T-cell (primary cell): ENCODE measurements at regions not wholly inside any gene's neighbourhood (a gene's known extent, or its start where the extent isn't known, plus 50 kb on each side); places are given as distances from the start of the nearest gene placed in this dataset.

Experiments
- ATAC-seq, 4 experiments: fragments of 200-7000 bp in 3 of 4; fragments of 150-1000 bp in 1 of 4; cut with Tn5 transposase; replicated peaks in 1 of 4; 1 replicate in 3 of 4; 2 replicates in 1 of 4; pipeline ENCODE4 v1.10.0; 2021; ENCODE audit warnings: moderate library complexity in 3 of 4, mild to moderate bottlenecking in 2 of 4, moderate number of reproducible peaks in 1 of 4
- CTCF ChIA-PET, 2 donors: fragments of 300-600 bp; sonication (Branson Sonifier 250); formaldehyde crosslinking; loops; one replicate each; lab custom pipeline; 2022; ENCODE audit warnings: antibody characterized with exemption in 2 of 2; lab: Charles Lee
- POLR2A ChIA-PET, 2 donors: fragments of 300-600 bp; sonication (Branson Sonifier 250); formaldehyde crosslinking; loops; one replicate each; lab custom pipeline; 2022; ENCODE audit warnings: antibody characterized with exemption in 2 of 2; lab: Charles Lee
- DNase-seq, 35 experiments: peaks; one replicate each; pipeline versions ENCODE4 v3.0.0 to v3.0.0-alpha.2; 2013 to 2023
- H3K27ac ChIP-seq: one replicate; pipeline ENCODE4 v1.5.1; 2013; ENCODE audit warnings: low read length
- H3K27me3 ChIP-seq, 2 experiments: replicated peaks in 1 of 2; 1 replicate in 1 of 2; 2 replicates in 1 of 2; pipeline versions ENCODE4 v1.6.1 to v1.7.0; 2013; ENCODE audit warnings: low read length in 1 of 2, mixed read lengths in 1 of 2; ENCODE audit not compliant: control insufficient read depth in 2 of 2, insufficient read depth in 2 of 2; ENCODE audit errors: extremely low read depth in 1 of 2
- H3K36me3 ChIP-seq, 2 donors: 1 replicate in 1 of 2; 2 replicates in 1 of 2; pipeline versions ENCODE4 v1.6.1 to v1.7.0; 2013; ENCODE audit warnings: low read length in 1 of 2; ENCODE audit not compliant: control insufficient read depth in 2 of 2, insufficient read depth in 1 of 2; ENCODE audit errors: extremely low read depth in 1 of 2
- H3K4me1 ChIP-seq, 2 experiments: 1 replicate in 1 of 2; 2 replicates in 1 of 2; pipeline versions ENCODE4 v1.6.1 to v1.7.0; 2013; ENCODE audit warnings: low read length in 2 of 2, mixed read lengths in 1 of 2; ENCODE audit not compliant: insufficient read depth in 2 of 2, control insufficient read depth in 1 of 2; ENCODE audit errors: extremely low read depth in 1 of 2
- H3K4me3 ChIP-seq, 2 donors: 1 replicate in 1 of 2; 2 replicates in 1 of 2; pipeline versions ENCODE4 v1.5.1 to v1.7.0; 2013; ENCODE audit warnings: mild to moderate bottlenecking in 2 of 2, low read length in 1 of 2, moderate library complexity in 1 of 2; ENCODE audit not compliant: control insufficient read depth in 1 of 2; ENCODE audit errors: extremely low read depth in 1 of 2
- H3K9me3 ChIP-seq: 2 replicates; pipeline ENCODE4 v1.7.0; 2013
- H3K27ac Mint-ChIP-seq, 2 donors: one replicate each; pipeline ENCODE4 v1.8.0; 2020 to 2021; ENCODE audit warnings: mild to moderate bottlenecking in 2 of 2, mixed read lengths in 2 of 2
- H3K27me3 Mint-ChIP-seq, 2 donors: one replicate each; pipeline ENCODE4 v1.8.0; 2021 to 2022; ENCODE audit warnings: mixed read lengths in 2 of 2
- H3K36me3 Mint-ChIP-seq: one replicate; pipeline ENCODE4 v1.8.0; 2021; ENCODE audit warnings: mixed read lengths
- H3K4me1 Mint-ChIP-seq, 3 donors: one replicate each; pipeline ENCODE4 v1.8.0; 2020 to 2022; ENCODE audit warnings: mixed read lengths in 3 of 3, mild to moderate bottlenecking in 1 of 3
- H3K4me3 Mint-ChIP-seq, 3 donors: one replicate each; pipeline ENCODE4 v1.8.0; 2020 to 2022; ENCODE audit warnings: mild to moderate bottlenecking in 3 of 3, mixed read lengths in 3 of 3, moderate library complexity in 3 of 3
- H3K9me3 Mint-ChIP-seq, 3 donors: one replicate each; pipeline ENCODE4 v1.8.0; 2020 to 2022; ENCODE audit warnings: mixed read lengths in 3 of 3
- WGBS: methylation state at CpG from one replicate; pipeline ENCODE4 v1.1.5; 2013; ENCODE audit warnings: missing lambda C conversion rate; ENCODE audit not compliant: insufficient coverage; 5-methylcytosine and 5-hydroxymethylcytosine counted together

DNA sequence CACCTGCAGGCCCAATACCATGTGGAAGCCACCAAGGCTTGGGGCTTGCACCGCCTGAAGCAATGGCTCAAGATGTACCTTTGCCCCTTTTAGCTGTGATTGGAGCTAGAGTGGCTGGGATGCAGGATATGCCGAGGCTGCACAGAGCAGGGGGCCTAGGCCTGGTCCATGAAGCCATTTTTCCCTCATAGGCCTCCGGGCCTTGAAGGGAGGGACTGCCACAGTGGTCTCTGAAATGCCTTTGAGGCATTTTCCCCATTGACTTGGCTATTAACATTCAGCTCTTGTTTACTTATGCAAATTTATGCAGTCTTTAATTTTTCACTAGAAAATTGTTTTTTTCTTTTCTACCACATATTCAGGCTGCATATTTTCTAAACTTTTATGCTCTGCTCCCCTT lies 203.2 kb upstream of the HHIP start:
- Histone ChIP-seq H3K9me3 (no peaks in the 10 kb centered on the region), H3K4me1 (no peaks in the 10 kb centered on the region), H3K27me3 (no peaks in the 10 kb centered on the region), H3K4me3 (no peak overlapping the region), H3K27ac (no peak overlapping the region), H3K36me3 (no peaks in the 10 kb centered on the region)
- no peak for ATAC-seq
- ChIA-PET CTCF (no interaction called here), POLR2A (no interaction called here)
- Mint-ChIP-seq H3K27ac (no peak overlapping the region), H3K36me3 (no peaks in the 10 kb centered on the region), H3K9me3 (peaks cover 0 to 10% (median 5%) of the 10 kb centered on the region in 3 donors), H3K27me3 (no peaks in the 10 kb centered on the region), H3K4me3 (no peak overlapping the region), H3K4me1 (no peaks in the 10 kb centered on the region)
- no peak for DNase-seq
- 57% methylated on average over 2 of the region's 3 CpGs for WGBS

GRCh38 chr4:144449611-144450010 lies 196.3 kb upstream of the HHIP start:
- Mint-ChIP-seq H3K4me1 (no peaks in the 10 kb centered on the region), H3K9me3 (peaks cover 0 to 3% (median 0%) of the 10 kb centered on the region in 3 donors), H3K36me3 (no peaks in the 10 kb centered on the region), H3K27ac (no peak overlapping the region), H3K4me3 (no peak overlapping the region), H3K27me3 (no peaks in the 10 kb centered on the region)
- no peaks in the 10 kb centered on the region for H3K36me3 ChIP-seq
- DNase-seq (no peak), ATAC-seq (no peak)
- no peak overlapping the region for H3K4me3 ChIP-seq
- H3K27ac ChIP-seq: no peak overlapping the region
- 84% methylated on average over 9 of the region's 10 CpGs for WGBS
- no peaks in the 10 kb centered on the region for H3K27me3 ChIP-seq
- ChIA-PET CTCF (no interaction called here), POLR2A (no interaction called here)
- no peaks in the 10 kb centered on the region for H3K4me1 ChIP-seq
- H3K9me3 ChIP-seq: no peaks in the 10 kb centered on the region

GRCh38 chr4:144450526-144450925 lies 195.4 kb upstream of the HHIP start:
- DNase-seq (no peak), ATAC-seq (no peak)
- H3K27ac ChIP-seq: no peak overlapping the region
- H3K4me3 ChIP-seq: no peak overlapping the region
- H3K4me1 Mint-ChIP-seq: no peaks in the 10 kb centered on the region
- 83% methylated on average over 1 of the region's 2 CpGs for WGBS
- H3K27me3 ChIP-seq: no peaks in the 10 kb centered on the region
- H3K36me3 ChIP-seq: no peaks in the 10 kb centered on the region
- H3K9me3 ChIP-seq: no peaks in the 10 kb centered on the region
- H3K27ac Mint-ChIP-seq: no peak overlapping the region
- POLR2A ChIA-PET: no interaction called here
- no peak overlapping the region for H3K4me3 Mint-ChIP-seq
- H3K36me3 Mint-ChIP-seq: no peaks in the 10 kb centered on the region
- no peaks in the 10 kb centered on the region for H3K4me1 ChIP-seq
- no peaks in the 10 kb centered on the region for H3K27me3 Mint-ChIP-seq
- CTCF ChIA-PET: no interaction called here
- peaks cover 0 to 3% (median 0%) of the 10 kb centered on the region in 3 donors for H3K9me3 Mint-ChIP-seq

GRCh38 chr4:144451766-144452450 lies 194.0 kb upstream of the HHIP start:
- Histone ChIP-seq H3K36me3 (no peaks in the 10 kb centered on the region), H3K27ac (no peak overlapping the region), H3K4me1 (no peaks in the 10 kb centered on the region), H3K4me3 (no peak overlapping the region), H3K27me3 (no peaks in the 10 kb centered on the region), H3K9me3 (no peaks in the 10 kb centered on the region)
- no CpG with 5 or more reads among the region's 3 CpGs for WGBS
- no peak for ATAC-seq
- Mint-ChIP-seq H3K27me3 (no peaks in the 10 kb centered on the region), H3K9me3 (peaks cover 0 to 4% (median 3%) of the 10 kb centered on the region in 3 donors), H3K27ac (no peak overlapping the region), H3K4me3 (no peak overlapping the region), H3K36me3 (no peaks in the 10 kb centered on the region), H3K4me1 (no peaks in the 10 kb centered on the region)
- POLR2A ChIA-PET: no interaction called here
- DNase-seq: no peak
- CTCF ChIA-PET: interaction anchor here in 1 of 2 donors (0.5 kb wide), 1 partner anchor 218 kb away, joined by 3 read pairs; no protein-coding TSS in a partner anchor

GRCh38 chr4:144456196-144456595 lies 189.8 kb upstream of the HHIP start:
- Mint-ChIP-seq H3K4me1 (no peaks in the 10 kb centered on the region), H3K9me3 (peaks cover 0 to 4% (median 0%) of the 10 kb centered on the region in 3 donors), H3K27ac (no peak overlapping the region), H3K36me3 (no peaks in the 10 kb centered on the region), H3K4me3 (no peak overlapping the region), H3K27me3 (peaks cover 0 to 3% of the 10 kb centered on the region in 2 donors)
- Histone ChIP-seq H3K36me3 (no peaks in the 10 kb centered on the region), H3K4me3 (no peak overlapping the region), H3K27me3 (no peaks in the 10 kb centered on the region), H3K4me1 (no peaks in the 10 kb centered on the region), H3K27ac (no peak overlapping the region), H3K9me3 (no peaks in the 10 kb centered on the region)
- WGBS: no CpG with 5 or more reads among the region's 2 CpGs
- ChIA-PET CTCF (interaction anchor here in 1 of 2 donors (0.5 kb wide), 1 partner anchor 121 kb away, joined by 3 read pairs; no protein-coding TSS in a partner anchor), POLR2A (no interaction called here)
- DNase-seq: no peak
- ATAC-seq: no peak

DNA sequence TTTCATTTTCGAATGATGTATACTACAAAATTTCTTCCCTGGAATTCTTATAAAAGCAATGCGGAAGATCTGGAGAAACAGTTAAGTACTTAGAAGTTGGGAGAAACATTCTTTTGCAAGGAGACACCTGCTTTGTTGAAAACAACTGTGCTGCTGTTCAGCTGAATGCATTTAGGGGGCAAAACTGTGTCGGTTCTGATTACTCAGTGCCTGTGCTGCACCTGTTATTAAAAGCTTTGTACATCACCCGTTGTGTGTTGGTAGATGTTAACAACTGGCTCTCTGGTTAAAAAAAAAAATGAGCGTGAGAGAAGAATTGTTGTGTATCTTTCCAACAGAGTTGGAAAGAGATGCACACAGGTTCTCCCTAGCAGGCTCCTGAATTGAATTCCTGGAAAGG lies 184.1 kb upstream of the HHIP start:
- ATAC-seq: no peak
- 68% methylated on average over 4 of the region's 5 CpGs for whole genome bisulfite sequencing
- H3K27ac Mint-ChIP-seq: no peak overlapping the region
- H3K36me3 ChIP-seq: no peaks in the 10 kb centered on the region
- no peaks in the 10 kb centered on the region for H3K4me1 ChIP-seq
- no peaks in the 10 kb centered on the region for H3K27me3 ChIP-seq
- no peak overlapping the region for H3K4me3 ChIP-seq
- DNase-seq: no peak
- CTCF ChIA-PET: no interaction called here
- no peaks in the 10 kb centered on the region for H3K9me3 ChIP-seq
- H3K27ac ChIP-seq: no peak overlapping the region
- peaks cover 0 to 3% of the 10 kb centered on the region in 2 donors for H3K27me3 Mint-ChIP-seq
- H3K9me3 Mint-ChIP-seq: no peaks in the 10 kb centered on the region
- H3K4me1 Mint-ChIP-seq: no peaks in the 10 kb centered on the region
- H3K4me3 Mint-ChIP-seq: no peak overlapping the region
- POLR2A ChIA-PET: no interaction called here
- H3K36me3 Mint-ChIP-seq: no peaks in the 10 kb centered on the region
